HT1080 (cell line): ENCODE measurements at regions not wholly inside any gene's neighbourhood (a gene's known extent, or its start where the extent isn't known, plus 50 kb on each side); places are given as distances from the start of the nearest gene placed in this dataset.
"Not testable (repeated sequence)": the region's sequence is repeated elsewhere in the genome, so short reads cannot be mapped to it uniquely, and the experiment has no call there.

Experiments used
- DNase-seq: peaks from one replicate; pipeline ENCODE4 v3.0.0-alpha.2; 2015; ENCODE audit warnings: low read depth

DNA sequence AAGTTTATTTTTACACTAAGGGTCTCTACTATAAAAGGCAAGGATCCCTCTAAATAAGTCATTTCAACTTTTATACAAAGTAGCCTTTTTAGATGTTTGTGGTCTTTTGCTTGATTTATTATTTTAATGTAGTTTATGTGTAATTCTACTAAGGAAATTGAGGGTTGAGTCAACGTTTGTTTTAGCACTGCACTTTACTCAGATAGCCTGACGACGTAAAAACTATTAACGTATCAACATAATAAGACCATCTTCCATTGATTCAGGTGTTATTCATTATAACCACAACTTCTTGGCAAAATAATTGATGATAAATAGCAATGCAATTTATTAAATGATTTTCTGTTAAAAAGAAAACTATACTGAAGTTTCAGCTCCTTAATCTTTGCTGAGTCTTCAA, 1103.6 kb upstream of the ACVR2A start:
- no peak for DNase-seq

DNA sequence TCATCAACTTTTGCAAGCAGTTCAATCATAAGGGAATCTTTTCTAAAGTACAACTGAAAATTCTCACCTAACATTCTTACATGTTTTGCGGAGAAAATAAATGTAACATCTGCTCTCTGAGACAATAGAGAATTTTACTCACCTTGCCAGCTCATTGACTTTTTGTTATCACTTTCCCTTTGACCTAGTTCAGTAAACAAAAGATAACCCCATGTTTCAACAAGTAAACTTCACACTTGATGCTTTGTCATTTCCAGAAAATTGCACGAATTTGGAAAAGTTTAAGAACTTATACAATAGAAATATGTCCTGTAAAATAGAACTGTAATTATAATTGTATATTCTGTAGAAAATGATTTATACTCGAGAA, 1110.0 kb upstream of the ACVR2A start:
- DNase-seq, result no peak

DNA sequence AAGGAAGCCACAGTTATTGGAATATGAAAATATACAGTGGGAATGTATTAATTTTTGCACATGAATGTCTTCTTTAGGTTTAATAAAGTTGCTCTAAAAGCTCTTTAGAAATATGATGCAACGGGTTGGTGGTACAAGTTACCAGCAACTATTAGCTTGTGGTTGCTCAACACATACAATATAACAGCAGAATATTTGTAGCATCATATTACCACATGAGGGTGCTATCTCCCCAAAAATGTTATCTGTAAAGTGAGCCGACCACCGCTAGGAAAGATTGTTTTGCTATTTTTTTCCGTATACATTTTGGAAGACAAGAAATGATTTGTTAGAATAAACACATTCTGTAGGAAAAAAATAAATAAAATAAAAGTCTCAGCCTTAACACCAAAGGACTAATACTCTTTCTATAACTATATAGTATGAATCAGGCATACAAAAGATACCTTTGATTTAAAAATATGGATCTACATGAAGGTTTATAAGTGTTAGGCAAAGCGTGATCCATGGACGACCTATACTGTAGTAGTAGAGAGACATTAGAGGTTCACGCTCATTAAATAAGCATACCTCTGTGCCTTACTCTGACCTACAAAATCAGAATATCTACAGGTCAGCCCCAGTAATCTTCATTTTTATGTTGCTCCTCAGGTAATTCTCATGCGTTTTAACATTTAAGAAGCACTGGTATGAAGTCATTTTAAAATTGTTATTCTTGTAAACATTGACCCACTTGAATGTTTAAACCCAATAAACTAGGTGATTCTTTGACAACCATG, 1110.6 kb upstream of the ACVR2A start:
- peak; percentile 62 for DNase-seq

DNA sequence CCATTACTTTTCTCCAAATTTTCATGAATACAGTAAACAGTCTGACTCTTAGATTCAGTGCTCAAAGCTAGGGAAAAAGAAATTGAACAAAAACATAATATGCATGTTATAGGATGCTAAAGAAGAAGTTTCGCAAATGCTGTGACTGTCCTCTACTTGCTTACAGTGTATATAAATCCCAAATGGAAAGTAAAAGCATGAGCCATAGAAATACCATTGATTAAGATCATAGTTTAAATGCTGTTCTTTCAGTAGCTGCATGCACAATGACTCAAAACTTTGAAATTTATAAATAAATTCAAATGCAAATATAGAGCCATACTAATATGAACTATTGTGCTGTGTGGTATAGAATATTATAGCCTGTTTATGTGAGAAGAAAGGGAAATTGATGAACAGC, 1113.9 kb upstream of the ACVR2A start:
- DNase-seq, result no peak

DNA sequence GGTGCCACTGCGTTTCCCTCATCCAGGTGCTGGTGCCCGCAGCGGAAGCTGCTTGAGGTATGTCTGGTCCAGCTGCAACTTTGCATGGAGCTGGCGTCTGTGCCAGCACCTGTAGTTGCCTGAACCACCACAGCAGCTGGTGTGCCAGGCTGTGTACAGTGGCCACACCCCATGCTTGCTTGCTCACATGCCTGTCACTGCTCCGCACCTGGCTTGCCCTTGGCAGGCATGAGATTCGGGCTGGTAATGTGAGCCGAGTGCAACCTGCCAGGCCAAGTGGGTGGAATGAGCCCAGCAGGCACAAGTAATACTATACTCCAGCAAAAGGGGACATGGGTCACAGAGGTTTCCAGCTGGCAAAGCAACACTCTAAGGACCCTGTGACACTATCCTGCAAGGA, 1123.3 kb upstream of the ACVR2A start:
- no peak for DNase-seq

DNA sequence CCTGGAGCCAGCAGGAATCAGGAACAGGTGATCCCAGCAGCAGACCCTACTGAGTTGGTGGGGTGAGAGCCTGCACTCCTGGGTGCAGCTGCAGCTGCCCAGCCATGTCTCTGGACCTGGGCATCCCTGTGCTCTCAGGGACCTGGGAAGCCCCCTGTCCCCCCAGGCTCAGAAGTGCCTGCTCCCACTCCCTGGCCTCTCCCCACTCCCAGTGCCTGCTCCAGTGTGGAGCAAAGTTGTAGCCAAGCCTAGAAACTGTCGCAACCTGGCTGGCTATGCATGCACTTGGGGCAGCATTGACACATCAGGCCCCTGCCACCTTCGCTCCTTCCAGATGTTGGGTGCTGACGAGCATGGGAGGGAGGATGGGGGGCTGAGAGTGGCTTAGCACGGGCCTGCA, 1124.7 kb upstream of the ACVR2A start:
- DNase-seq, result no peak

DNA sequence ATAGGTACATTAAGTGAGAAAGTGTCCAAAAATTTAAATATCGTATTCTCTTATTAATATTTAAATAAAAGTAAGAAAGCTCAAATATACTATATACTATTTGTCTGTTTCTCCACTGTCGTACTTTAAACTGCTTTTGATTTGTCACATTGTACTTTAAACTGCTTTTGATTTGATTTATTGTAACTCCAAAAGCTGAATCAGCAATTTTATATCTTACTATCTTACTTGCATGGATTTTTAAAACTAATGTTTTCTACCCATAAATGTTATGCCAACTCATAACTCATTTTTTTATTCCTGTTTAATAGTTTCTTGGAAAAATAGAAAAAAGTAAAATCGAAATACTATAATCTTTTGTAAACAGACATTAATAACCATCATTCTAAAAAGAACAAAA, 1128.2 kb upstream of the ACVR2A start:
- DNase-seq, result no peak

DNA sequence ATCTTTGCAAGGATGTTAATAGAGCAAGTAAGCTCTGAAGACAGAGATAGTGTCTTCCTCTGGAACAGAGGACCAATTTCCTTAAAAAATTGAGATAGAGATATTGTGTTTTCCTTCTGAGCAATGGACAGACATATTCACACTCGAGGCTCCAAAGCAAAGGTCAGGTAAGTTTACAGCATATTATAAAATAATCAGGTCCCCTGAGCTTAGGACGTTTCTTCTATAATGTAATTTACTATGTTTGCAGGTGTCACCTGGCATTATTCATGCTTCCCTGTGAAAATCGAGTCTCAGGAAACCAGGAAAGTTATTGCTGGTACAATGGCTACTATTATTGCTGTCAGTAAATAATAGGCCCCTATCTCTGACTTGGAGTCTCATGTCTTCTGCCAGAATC, 1135.8 kb upstream of the ACVR2A start:
- DNase-seq, result no peak

DNA sequence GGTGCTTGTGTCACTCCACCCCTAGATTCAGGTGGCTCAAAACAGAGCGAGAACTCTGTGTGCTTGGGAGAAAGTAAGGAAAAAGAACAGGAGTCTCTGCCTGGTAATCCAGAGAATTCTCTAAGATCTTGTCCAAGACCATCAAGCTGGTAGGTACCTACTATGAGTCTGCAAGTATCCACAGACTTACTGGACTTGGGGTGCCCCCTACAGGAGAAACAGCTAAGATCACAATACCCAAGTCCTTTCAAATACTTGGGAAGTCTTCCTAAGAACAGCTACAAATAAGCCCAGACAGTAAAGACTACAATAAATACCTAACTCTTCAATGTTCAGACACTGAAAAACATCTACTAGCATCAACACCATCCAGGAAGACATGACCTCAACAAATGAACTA, 1143.6 kb upstream of the ACVR2A start:
- peak; percentile 25 for DNase-seq

DNA sequence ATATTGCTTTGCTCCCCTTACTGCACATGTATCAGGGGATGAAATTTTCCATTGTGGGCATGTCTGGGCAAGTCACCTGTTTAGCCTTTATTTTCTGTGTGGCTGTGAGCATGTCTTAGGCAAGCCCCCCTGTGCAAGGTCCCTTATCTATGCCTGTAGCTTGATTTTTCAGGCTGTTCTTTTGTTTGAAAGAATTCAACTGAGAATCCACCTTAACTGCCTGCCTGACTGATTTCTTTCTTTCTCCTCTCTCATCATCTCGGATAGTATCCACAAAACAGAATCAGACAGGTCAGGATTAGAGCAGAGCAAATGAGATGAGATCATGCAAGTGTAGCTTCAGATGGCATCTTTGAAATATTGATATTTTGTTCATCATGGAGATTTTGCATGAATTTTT, 1147.5 kb upstream of the ACVR2A start:
- DNase-seq, result no peak

DNA sequence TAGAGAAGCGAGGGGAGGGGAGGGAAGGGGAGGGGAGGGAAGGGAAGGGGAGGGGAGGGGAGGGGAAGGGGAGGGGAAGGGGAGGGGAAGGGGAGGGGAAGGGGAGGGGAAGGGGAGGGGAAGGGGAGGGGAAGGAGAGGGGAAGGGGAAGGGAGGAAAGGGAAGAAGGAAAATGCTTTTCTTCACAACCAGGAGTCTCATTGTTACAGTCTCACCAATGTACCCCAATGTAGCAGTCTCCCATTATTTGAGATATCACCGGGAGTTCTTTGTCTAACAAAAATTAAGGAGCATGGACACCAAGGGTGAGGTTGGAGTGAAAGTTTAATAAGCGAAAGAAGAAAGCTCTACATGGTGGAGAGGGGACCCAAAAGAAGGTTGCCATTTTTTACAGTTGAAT, 1148.0 kb upstream of the ACVR2A start:
- DNase-seq, result not testable (repeated sequence)

DNA sequence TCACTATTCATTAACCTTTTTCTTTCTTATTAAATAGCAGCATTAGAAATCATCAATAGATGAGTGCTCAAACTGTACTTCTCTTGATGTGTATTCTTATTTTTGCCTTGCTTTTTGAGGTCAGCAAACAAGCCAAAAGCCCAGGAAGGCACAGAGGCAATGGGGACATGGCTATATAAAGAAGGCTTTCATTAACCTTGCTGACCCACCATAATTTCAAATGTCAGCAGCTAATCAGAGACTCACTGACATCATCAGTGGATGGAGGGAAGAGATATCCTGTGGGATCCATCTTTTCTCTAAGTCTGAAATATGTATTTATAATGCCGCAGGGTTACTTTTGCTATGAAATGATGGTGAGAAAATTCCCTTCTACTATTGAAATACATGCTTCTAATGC, 1162.8 kb upstream of the ACVR2A start:
- DNase-seq, result no peak

DNA sequence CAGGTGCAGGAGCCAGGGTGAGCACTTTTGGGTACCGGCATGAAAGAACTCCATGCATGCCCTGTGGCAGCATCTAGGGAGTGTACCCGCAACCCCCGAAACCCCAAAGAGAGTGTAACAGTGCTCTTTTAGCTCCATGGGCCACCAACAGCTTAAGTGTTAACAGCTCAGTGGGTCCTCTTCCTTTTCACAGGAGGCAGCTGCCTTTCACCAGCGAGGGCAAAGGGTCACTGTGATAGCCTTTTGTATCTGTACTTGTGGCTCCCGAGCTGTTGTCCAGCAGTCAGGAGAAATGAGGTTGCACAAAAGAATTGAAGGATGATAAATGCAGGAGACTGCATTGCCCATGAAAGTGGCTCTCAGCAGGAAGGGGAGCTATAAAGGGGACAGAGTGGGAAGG, 1166.3 kb upstream of the ACVR2A start:
- DNase-seq, result no peak

DNA sequence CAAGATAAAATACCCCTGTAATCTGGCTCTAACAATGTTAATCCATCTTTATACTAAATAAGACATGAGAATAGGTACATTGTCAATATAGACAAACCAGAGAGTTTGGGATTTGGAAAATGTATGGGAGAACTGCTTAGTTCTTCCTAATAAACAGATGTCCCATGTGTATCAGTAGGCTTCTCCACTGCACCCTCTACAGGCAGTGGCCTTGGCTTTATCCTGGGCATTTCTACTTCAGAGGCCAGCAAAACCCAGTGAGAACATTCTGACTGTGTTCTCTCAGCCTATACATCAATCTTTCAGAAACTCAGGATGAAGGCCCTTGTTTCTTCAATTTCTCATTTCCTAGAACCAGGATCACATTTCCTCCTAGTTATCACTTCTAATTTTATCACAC, 1167.5 kb upstream of the ACVR2A start:
- no peak for DNase-seq

DNA sequence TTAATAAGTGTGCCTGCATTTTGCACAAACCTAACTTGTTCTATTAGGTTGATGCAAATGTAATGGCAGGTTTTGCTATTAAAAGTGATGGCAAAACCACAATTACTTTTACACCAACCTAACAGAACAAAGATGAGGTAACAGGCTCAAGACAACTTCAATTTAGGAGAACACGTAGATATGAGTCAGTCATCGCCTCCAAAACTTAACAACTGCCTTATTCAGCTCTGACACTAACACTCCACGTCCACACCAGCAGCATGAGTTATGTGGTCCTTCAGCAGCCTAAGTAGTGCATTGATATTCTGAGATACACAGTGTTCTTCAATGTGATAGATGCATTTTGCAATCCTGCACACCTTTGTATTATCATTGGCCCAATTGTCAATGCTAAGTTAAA, 1175.1 kb upstream of the ACVR2A start:
- DNase-seq, result peak; percentile 23

DNA sequence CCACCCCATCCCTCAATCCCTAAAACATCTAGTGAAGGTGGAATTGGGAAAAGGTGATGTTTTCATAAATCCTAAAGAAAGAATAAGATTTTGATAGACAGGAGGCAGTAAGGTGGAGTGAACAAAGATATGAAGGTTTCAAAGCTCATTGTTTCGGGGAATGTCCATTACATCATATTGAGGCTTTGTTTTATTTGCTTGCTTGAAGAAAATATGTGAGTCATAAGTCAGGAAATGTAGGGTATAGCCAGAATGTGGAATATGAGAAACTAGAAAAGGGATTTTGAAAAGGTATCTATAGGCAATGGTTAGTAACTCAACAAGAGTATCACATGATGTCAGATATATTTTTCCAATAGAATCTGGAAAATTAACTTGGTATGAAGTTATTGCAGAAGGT, 1178.5 kb upstream of the ACVR2A start:
- peak; percentile 43 for DNase-seq

DNA sequence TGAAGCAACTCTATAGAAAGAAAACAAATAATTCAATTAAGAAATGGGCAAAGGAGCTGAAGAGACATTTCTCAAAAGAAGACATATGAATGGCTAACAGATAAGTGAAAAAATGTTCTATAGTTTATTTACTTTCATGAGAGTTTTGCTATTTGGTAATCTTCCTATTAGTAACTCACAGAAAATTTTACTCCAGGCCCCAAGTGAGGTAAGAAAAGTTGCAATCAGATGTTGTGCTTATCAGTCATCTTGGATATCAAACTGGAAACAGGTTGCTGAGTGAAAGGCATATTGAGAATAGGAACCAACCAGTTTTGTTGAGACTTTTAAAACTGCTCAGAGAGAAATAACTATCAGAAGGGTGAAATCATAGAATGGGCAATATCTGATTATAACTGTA, 1179.0 kb upstream of the ACVR2A start:
- DNase-seq, result no peak

DNA sequence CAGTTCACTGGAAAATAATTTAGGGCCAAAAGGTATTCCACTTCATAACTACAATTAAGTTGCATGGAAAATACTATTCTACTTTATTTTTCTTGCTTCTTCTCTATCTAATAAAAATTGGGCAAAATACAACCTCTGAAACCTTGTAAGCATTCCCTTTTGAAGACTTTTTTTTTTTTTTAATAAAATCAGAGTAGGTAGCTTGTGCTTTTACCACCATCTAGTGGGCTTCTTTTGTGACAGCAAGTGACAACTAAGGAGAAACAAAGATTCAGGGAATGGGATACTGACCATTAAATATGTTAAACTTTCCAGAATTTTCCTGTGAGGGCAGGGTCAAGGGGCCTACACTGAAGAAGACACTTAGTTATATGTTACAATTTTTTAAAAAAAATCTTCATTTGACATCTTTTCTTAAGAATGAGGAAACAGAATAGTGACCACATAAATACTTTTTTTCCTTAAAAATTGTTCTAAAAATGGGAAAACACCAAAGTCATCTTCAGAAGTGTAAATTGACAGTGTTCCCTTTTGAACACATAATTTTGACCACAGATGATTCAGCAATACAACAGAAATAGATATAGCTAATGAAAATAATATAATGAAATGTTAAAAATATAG, 1183.2 kb upstream of the ACVR2A start:
- DNase-seq, result peak; percentile 64

DNA sequence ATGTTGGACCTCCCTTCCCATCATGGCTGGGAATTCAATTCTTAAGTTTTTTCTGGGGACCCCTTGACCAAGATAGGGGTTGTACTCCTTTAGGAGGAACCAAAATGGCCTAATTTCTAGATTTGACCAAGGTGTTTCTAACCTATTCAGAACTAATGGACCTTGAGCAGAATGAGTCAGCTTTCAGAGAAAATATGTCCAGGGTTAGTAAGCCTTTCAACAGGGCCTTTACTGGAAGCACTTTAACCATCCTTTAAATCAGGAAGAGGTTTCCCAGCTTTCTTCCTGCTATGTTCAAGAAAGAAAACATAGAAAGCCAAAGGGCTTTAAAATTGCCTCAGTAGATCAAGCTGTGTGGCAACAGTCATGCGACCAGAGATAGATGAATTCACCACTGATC, 1184.9 kb upstream of the ACVR2A start:
- no peak for DNase-seq

DNA sequence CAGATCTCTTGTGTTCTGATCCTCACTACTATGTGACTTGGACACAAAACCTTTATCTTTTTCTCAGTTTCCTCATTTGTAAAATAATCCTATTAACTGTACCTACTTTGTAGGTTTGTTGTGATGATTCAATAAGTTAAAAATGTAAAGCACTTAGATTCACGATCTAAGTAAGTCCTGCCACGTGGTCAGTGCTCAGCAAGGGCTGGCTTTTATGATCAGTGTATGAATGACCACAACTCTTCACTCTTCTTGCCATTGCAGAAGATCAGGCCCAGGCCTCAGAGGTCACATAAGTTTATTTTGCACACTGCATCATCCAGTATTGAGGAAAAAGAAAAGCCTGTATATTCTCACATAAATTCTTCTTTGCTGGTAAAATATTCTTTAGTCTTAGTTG, 1192.5 kb upstream of the ACVR2A start:
- DNase-seq, result no peak

DNA sequence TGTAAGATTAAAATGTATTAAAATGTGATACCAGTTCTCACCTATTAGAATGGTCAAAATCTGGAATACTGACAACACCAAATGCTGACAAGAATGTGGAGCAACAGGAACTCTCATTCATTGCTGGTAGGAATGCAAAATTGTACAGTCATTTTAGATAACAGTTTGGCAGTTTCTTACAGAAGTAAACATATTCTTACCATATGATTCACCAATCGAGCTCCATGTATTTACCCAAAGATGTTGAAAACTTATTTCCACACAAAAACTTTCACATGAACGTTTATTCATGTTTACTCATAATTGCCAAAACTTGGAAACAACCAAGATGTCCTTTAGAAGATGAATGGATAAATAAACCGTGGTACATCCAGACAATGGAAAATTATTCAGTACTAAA, 1193.5 kb upstream of the ACVR2A start:
- no peak for DNase-seq

DNA sequence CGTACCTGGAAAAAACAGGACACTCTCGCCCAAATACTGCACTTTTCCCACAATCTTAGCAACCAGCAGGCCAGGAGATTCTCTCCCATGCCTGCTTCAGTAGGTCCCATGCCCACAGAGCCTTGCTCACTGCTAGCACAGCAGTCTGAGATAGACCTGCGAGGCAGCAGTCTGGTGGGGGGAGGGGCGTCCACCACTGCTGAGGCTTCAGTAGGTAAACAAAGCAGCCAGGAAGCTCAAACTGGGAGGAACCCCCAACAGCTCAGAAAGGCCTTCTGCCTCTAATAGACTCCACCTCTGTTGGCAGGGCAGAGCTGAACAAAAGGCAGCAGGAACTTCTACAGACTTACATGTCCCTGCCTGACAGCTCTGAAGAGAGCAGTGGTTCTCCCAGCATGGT, 1202.8 kb upstream of the ACVR2A start:
- no peak for DNase-seq
